ENCODE measurements at regions not wholly inside any gene's neighbourhood (a gene's known extent, or its start where the extent isn't known, plus 50 kb on each side); places are given as distances from the start of the nearest gene placed in this dataset.
"Not testable (repeated sequence)": the region's sequence is repeated elsewhere in the genome, so short reads cannot be mapped to it uniquely, and the experiment has no call there.

- in situ Hi-C loops (cut with HindIII; ENCODE audit: low pct_unique_long_range_greater_than_20kb, low sequenced_read_pairs): no loop called here
- DNase-seq (ENCODE audit: low read depth in 1 of 2, low spot score in 1 of 2): no peak
- TF ChIP-seq JUND (IDR thresholded peaks at IDR 0.05; ENCODE audit: low read depth): no peak
These were observed 169.2 kb downstream of the SAMD5 start for GRCh38 chr6:147677647-147678046.

GRCh38 chr6:147678253-147678652, 169.8 kb downstream of the SAMD5 start:
- no peak for TF ChIP-seq JUND (IDR thresholded peaks at IDR 0.05; ENCODE audit: low read depth)
- in situ Hi-C loops (cut with HindIII; ENCODE audit: low pct_unique_long_range_greater_than_20kb, low sequenced_read_pairs): no loop called here

GRCh38 chr6:147684906-147685305, 176.4 kb downstream of the SAMD5 start:
- TF ChIP-seq JUND (IDR thresholded peaks at IDR 0.05; ENCODE audit: low read depth): no peak

More at GRCh38 chr6:147678253-147678652, 169.8 kb downstream of the SAMD5 start:
- no peak for DNase-seq (ENCODE audit: low read depth in 1 of 2, low spot score in 1 of 2)

GRCh38 chr6:147689398-147689797, 180.9 kb downstream of the SAMD5 start:
- TF ChIP-seq JUND (IDR thresholded peaks at IDR 0.05; ENCODE audit: low read depth): no peak
- DNase-seq (ENCODE audit: low read depth in 1 of 2, low spot score in 1 of 2): no peak
- in situ Hi-C loops (cut with HindIII; ENCODE audit: low pct_unique_long_range_greater_than_20kb, low sequenced_read_pairs): no loop called here

More at GRCh38 chr6:147684906-147685305, 176.4 kb downstream of the SAMD5 start:
- no peak for DNase-seq (ENCODE audit: low read depth in 1 of 2, low spot score in 1 of 2)
- in situ Hi-C loops (cut with HindIII; ENCODE audit: low pct_unique_long_range_greater_than_20kb, low sequenced_read_pairs): no loop called here

- TF ChIP-seq JUND (IDR thresholded peaks at IDR 0.05; ENCODE audit: low read depth): no peak
- in situ Hi-C loops (cut with HindIII; ENCODE audit: low pct_unique_long_range_greater_than_20kb, low sequenced_read_pairs): no loop called here
- no peak for DNase-seq (ENCODE audit: low read depth in 1 of 2, low spot score in 1 of 2)
These were observed 183.0 kb downstream of the SAMD5 start for GRCh38 chr6:147691446-147691845.

GRCh38 chr6:147693181-147693580, 184.7 kb downstream of the SAMD5 start:
- in situ Hi-C loops (cut with HindIII; ENCODE audit: low pct_unique_long_range_greater_than_20kb, low sequenced_read_pairs): no loop called here

GRCh38 chr6:147694556-147694955, 186.1 kb downstream of the SAMD5 start:
- in situ Hi-C loops (cut with HindIII; ENCODE audit: low pct_unique_long_range_greater_than_20kb, low sequenced_read_pairs); DNase-seq (ENCODE audit: low read depth in 1 of 2, low spot score in 1 of 2): not testable (repeated sequence)

More at GRCh38 chr6:147693181-147693580, 184.7 kb downstream of the SAMD5 start:
- TF ChIP-seq JUND (IDR thresholded peaks at IDR 0.05; ENCODE audit: low read depth): no peak
- DNase-seq (ENCODE audit: low read depth in 1 of 2, low spot score in 1 of 2): no peak

- in situ Hi-C loops (cut with HindIII; ENCODE audit: low pct_unique_long_range_greater_than_20kb, low sequenced_read_pairs): no loop called here
- TF ChIP-seq JUND (IDR thresholded peaks at IDR 0.05; ENCODE audit: low read depth): no peak
- DNase-seq (ENCODE audit: low read depth in 1 of 2, low spot score in 1 of 2): no peak
These were observed 187.3 kb downstream of the SAMD5 start for GRCh38 chr6:147695819-147696218.

GRCh38 chr6:147699140-147699539, 190.7 kb downstream of the SAMD5 start:
- no peak for TF ChIP-seq JUND (IDR thresholded peaks at IDR 0.05; ENCODE audit: low read depth)
- in situ Hi-C loops (cut with HindIII; ENCODE audit: low pct_unique_long_range_greater_than_20kb, low sequenced_read_pairs): no loop called here
- DNase-seq (ENCODE audit: low read depth in 1 of 2, low spot score in 1 of 2): no peak

- TF ChIP-seq JUND (IDR thresholded peaks at IDR 0.05; ENCODE audit: low read depth): no peak
- DNase-seq (ENCODE audit: low read depth in 1 of 2, low spot score in 1 of 2): no peak
- in situ Hi-C loops (cut with HindIII; ENCODE audit: low pct_unique_long_range_greater_than_20kb, low sequenced_read_pairs): no loop called here
These were observed 191.1 kb downstream of the SAMD5 start for GRCh38 chr6:147699637-147700036.

- no peak for DNase-seq (ENCODE audit: low read depth in 1 of 2, low spot score in 1 of 2)
- in situ Hi-C loops (cut with HindIII; ENCODE audit: low pct_unique_long_range_greater_than_20kb, low sequenced_read_pairs): no loop called here
- no peak for TF ChIP-seq JUND (IDR thresholded peaks at IDR 0.05; ENCODE audit: low read depth)
These were observed 192.1 kb downstream of the SAMD5 start for GRCh38 chr6:147700436-147701209.

- in situ Hi-C loops (cut with HindIII; ENCODE audit: low pct_unique_long_range_greater_than_20kb, low sequenced_read_pairs): no loop called here
- DNase-seq (ENCODE audit: low read depth in 1 of 2, low spot score in 1 of 2): no peak
- TF ChIP-seq JUND (IDR thresholded peaks at IDR 0.05; ENCODE audit: low read depth): no peak
These were observed 196.2 kb downstream of the SAMD5 start for GRCh38 chr6:147704691-147705090.

GRCh38 chr6:147707524-147707923, 199.0 kb downstream of the SAMD5 start:
- no peak for DNase-seq (ENCODE audit: low read depth in 1 of 2, low spot score in 1 of 2)
- in situ Hi-C loops (cut with HindIII; ENCODE audit: low pct_unique_long_range_greater_than_20kb, low sequenced_read_pairs): no loop called here
- TF ChIP-seq JUND (IDR thresholded peaks at IDR 0.05; ENCODE audit: low read depth): no peak

- no peak for DNase-seq (ENCODE audit: low read depth in 1 of 2, low spot score in 1 of 2)
- no peak for TF ChIP-seq JUND (IDR thresholded peaks at IDR 0.05; ENCODE audit: low read depth)
- in situ Hi-C loops (cut with HindIII; ENCODE audit: low pct_unique_long_range_greater_than_20kb, low sequenced_read_pairs): no loop called here
These were observed 199.7 kb downstream of the SAMD5 start for GRCh38 chr6:147708170-147708569.
